CD14-positive monocyte (primary cell): ENCODE measurements at regions not wholly inside any gene's neighbourhood (a gene's known extent, or its start where the extent isn't known, plus 50 kb on each side); places are given as distances from the start of the nearest gene placed in this dataset.

Source experiments
- DNase-seq, 3 donors: peaks; one replicate each; pipeline ENCODE4 v3.0.0-alpha.2; 2011 to 2022
- H2AFZ ChIP-seq: 2 replicates; pipeline ENCODE4 v1.6.0; 2012; ENCODE audit warnings: mild to moderate bottlenecking, low read depth, low read length, inconsistent platforms; ENCODE audit not compliant: insufficient read depth, poor library complexity, severe bottlenecking
- H3K27ac ChIP-seq, 2 donors: 1 replicate in 1 of 2; 2 replicates in 1 of 2; pipeline ENCODE4 v1.5.1; 2012 to 2013; ENCODE audit warnings: low read length in 2 of 2, control low read depth in 1 of 2, inconsistent platforms in 1 of 2, low read depth in 1 of 2, mild to moderate bottlenecking in 1 of 2
- H3K27me3 ChIP-seq, 2 donors: one replicate each; pipeline versions ENCODE4 v1.6.0 to v1.6.1; 2011 to 2013; ENCODE audit warnings: low read length in 2 of 2; ENCODE audit not compliant: control insufficient read depth in 2 of 2, insufficient read depth in 2 of 2
- H3K36me3 ChIP-seq, 2 donors: replicated peaks in 1 of 2; 1 replicate in 1 of 2; 2 replicates in 1 of 2; pipeline versions ENCODE4 v1.5.1 to v1.6.1; 2012 to 2013; ENCODE audit warnings: low read length in 2 of 2, control low read depth in 1 of 2, inconsistent platforms in 1 of 2, mild to moderate bottlenecking in 1 of 2; ENCODE audit not compliant: insufficient read depth in 2 of 2, control insufficient read depth in 1 of 2
- H3K4me1 ChIP-seq, 2 donors: 1 replicate in 1 of 2; 2 replicates in 1 of 2; pipeline versions ENCODE4 v1.5.1 to v1.6.1; 2012 to 2013; ENCODE audit warnings: low read length in 2 of 2, control low read depth in 1 of 2, inconsistent platforms in 1 of 2, mild to moderate bottlenecking in 1 of 2, moderate library complexity in 1 of 2; ENCODE audit not compliant: insufficient read depth in 2 of 2, control insufficient read depth in 1 of 2
- H3K4me2 ChIP-seq: replicated peaks from 2 replicates; pipeline ENCODE3; 2012; ENCODE audit warnings: low read length, moderate library complexity, mild to moderate bottlenecking; ENCODE audit not compliant: poor library complexity, severe bottlenecking; ENCODE audit errors: extremely low read depth
- H3K4me3 ChIP-seq, 3 experiments: fragments of 200-600 bp in 1 of 3; sonication (generic) in 1 of 3; replicated peaks in 1 of 3; 1 replicate in 2 of 3; 2 replicates in 1 of 3; pipeline ENCODE4 v1.5.1; 2011 to 2013; ENCODE audit warnings: low read length in 3 of 3, mild to moderate bottlenecking in 3 of 3, control low read depth in 2 of 3, low read depth in 2 of 3, inconsistent platforms in 1 of 3, moderate library complexity in 1 of 3
- H3K79me2 ChIP-seq: 2 replicates; pipeline ENCODE4 v1.6.0; 2012; ENCODE audit warnings: mild to moderate bottlenecking, control low read depth, inconsistent platforms, low read length, moderate library complexity; ENCODE audit not compliant: insufficient read depth
- H3K9ac ChIP-seq: 2 replicates; pipeline ENCODE4 v1.6.0; 2017; ENCODE audit warnings: low read length, mild to moderate bottlenecking; ENCODE audit not compliant: insufficient read depth, poor library complexity, severe bottlenecking
- H3K9me3 ChIP-seq, 2 donors: replicated peaks in 1 of 2; 1 replicate in 1 of 2; 2 replicates in 1 of 2; pipeline versions ENCODE4 v1.5.1 to v1.6.1; 2012 to 2013; ENCODE audit warnings: low read length in 2 of 2, control low read depth in 1 of 2; ENCODE audit not compliant: control insufficient read depth in 1 of 2, insufficient read depth in 1 of 2
- H4K20me1 ChIP-seq: 2 replicates; pipeline ENCODE4 v1.6.0; 2012; ENCODE audit warnings: mild to moderate bottlenecking, low read length, control low read depth, moderate library complexity; ENCODE audit not compliant: insufficient read depth
- H3K27ac Mint-ChIP-seq, 7 donors: one replicate each; pipeline ENCODE4 v1.8.0; 2020; ENCODE audit warnings: mild to moderate bottlenecking in 7 of 7, mixed read lengths in 7 of 7, moderate library complexity in 6 of 7, inconsistent platforms in 2 of 7
- H3K27me3 Mint-ChIP-seq, 3 donors: one replicate each; pipeline ENCODE4 v1.8.0; 2021 to 2022; ENCODE audit warnings: low read depth in 3 of 3, mild to moderate bottlenecking in 3 of 3, mixed read lengths in 3 of 3, moderate library complexity in 3 of 3, inconsistent platforms in 1 of 3
- H3K36me3 Mint-ChIP-seq, 2 donors: one replicate each; pipeline ENCODE4 v1.8.0; 2020; ENCODE audit warnings: mixed read lengths in 2 of 2, inconsistent platforms in 1 of 2, mild to moderate bottlenecking in 1 of 2
- H3K4me1 Mint-ChIP-seq: one replicate; pipeline ENCODE4 v1.8.0; 2020; ENCODE audit warnings: mild to moderate bottlenecking, mixed read lengths
- H3K4me3 Mint-ChIP-seq, 2 donors: one replicate each; pipeline ENCODE4 v1.8.0; 2020; ENCODE audit warnings: mild to moderate bottlenecking in 2 of 2, mixed read lengths in 2 of 2, moderate library complexity in 1 of 2
- H3K9me3 Mint-ChIP-seq, 7 donors: one replicate each; pipeline ENCODE4 v1.8.0; 2020 to 2022; ENCODE audit warnings: mixed read lengths in 7 of 7, mild to moderate bottlenecking in 6 of 7, moderate library complexity in 6 of 7, inconsistent platforms in 2 of 7
- WGBS: methylation state at CpG from one replicate; pipeline ENCODE4 v1.1.5; 2013; ENCODE audit warnings: missing lambda C conversion rate; ENCODE audit not compliant: insufficient coverage; 5-methylcytosine and 5-hydroxymethylcytosine counted together
- intact Hi-C, 2 donors: fragments of 100-400 bp; cut with micrococcal nuclease; formaldehyde crosslinking; loops; one replicate each; pipeline versions ENCODE4 v1.15.0 to v1.15.1; 2023
- TF ChIP-seq, protein P1 (sequence below): fragments of 200-600 bp; IDR thresholded peaks from one replicate; pipeline ENCODE4 v1.8.0; 2022; ENCODE audit warnings: antibody characterized with exemption, mild to moderate bottlenecking

DNA sequence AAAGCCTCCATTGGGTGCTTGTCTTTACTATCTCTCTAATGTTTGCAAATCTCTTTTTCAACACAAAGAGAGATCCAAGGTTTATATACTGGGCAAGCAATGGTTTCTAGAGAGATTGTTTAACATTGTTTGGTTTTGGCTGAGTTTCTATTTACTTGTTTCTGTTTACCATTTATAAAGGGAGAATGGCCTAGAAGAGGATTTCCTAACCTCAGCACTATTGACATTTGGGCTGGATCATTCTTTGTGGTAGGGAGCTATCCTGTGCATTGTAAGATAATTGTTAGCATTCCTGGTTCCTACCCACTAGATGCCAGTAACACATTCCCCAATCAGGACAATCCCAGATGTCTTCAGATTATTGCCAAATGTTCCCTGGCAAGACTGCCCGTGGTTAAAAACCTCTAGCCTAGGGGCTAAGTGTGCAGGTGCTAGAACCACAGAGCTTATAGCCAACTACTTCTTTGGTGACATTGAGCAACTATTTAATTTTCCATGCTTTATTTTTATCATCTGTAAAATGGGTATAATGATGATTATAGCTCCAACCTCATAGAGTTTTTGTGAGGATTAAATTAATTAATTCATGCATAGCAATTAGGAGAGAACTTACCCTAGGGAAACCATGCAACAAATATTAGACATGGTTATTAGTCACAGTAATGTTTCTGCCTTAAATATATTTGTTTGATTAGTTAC lies 413.9 kb upstream of the MAF start:
- no peaks in the 10 kb centered on the region for H3K79me2 ChIP-seq
- Mint-ChIP-seq H3K36me3 (no peaks in the 10 kb centered on the region), H3K27me3 (no peaks in the 10 kb centered on the region), H3K27ac (no peak overlapping the region), H3K4me3 (no peak overlapping the region), H3K9me3 (peaks cover 0 to 5% (median 3%) of the 10 kb centered on the region in 7 donors), H3K4me1 (no peaks in the 10 kb centered on the region)
- no peak overlapping the region for H3K9ac ChIP-seq
- H3K4me3 ChIP-seq = no peak overlapping the region
- no peaks in the 10 kb centered on the region for H3K36me3 ChIP-seq
- intact Hi-C loops = no loop called here
- H3K4me1 ChIP-seq = no peaks in the 10 kb centered on the region
- no peak overlapping the region for H2AFZ ChIP-seq
- no peaks in the 10 kb centered on the region for H3K27me3 ChIP-seq
- TF ChIP-seq, protein P1, sequence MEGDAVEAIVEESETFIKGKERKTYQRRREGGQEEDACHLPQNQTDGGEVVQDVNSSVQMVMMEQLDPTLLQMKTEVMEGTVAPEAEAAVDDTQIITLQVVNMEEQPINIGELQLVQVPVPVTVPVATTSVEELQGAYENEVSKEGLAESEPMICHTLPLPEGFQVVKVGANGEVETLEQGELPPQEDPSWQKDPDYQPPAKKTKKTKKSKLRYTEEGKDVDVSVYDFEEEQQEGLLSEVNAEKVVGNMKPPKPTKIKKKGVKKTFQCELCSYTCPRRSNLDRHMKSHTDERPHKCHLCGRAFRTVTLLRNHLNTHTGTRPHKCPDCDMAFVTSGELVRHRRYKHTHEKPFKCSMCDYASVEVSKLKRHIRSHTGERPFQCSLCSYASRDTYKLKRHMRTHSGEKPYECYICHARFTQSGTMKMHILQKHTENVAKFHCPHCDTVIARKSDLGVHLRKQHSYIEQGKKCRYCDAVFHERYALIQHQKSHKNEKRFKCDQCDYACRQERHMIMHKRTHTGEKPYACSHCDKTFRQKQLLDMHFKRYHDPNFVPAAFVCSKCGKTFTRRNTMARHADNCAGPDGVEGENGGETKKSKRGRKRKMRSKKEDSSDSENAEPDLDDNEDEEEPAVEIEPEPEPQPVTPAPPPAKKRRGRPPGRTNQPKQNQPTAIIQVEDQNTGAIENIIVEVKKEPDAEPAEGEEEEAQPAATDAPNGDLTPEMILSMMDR = no peak
- no peak overlapping the region for H3K27ac ChIP-seq
- no peak overlapping the region for H3K4me2 ChIP-seq
- WGBS = 71% methylated on average over 1 of the region's 1 CpG
- H3K9me3 ChIP-seq = no peaks in the 10 kb centered on the region
- DNase-seq = no peak
- H4K20me1 ChIP-seq = no peaks in the 10 kb centered on the region

DNA sequence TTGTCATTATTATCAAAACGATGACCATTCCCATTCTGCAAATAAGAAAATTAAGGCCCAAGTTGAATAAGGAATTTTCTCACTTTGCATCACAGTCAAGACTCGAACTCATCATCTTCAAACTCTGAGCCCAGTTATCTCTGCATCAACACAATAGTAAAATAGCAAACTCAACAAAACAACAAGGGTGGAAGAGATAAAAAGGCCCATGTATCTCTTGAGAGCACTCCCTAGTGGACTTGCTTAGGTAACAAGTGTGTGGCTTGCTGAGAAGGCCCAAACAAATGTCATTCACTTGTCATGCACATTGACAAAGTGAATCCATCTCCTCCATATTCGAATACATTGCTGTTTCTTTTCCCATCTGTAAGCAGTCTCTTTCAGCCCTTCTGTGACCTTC lies 412.0 kb upstream of the MAF start:
- H3K4me2 ChIP-seq = no peak overlapping the region
- H2AFZ ChIP-seq = no peak overlapping the region
- H3K4me3 ChIP-seq = no peak overlapping the region
- no peak overlapping the region for H3K9ac ChIP-seq
- intact Hi-C loops = no loop called here
- Mint-ChIP-seq H3K27ac (no peak overlapping the region), H3K27me3 (no peaks in the 10 kb centered on the region), H3K4me3 (no peak overlapping the region), H3K9me3 (peaks cover 0 to 10% (median 3%) of the 10 kb centered on the region in 7 donors), H3K36me3 (no peaks in the 10 kb centered on the region), H3K4me1 (no peaks in the 10 kb centered on the region)
- H3K36me3 ChIP-seq = no peaks in the 10 kb centered on the region
- no peak overlapping the region for H3K27ac ChIP-seq
- H3K27me3 ChIP-seq = no peaks in the 10 kb centered on the region
- TF ChIP-seq, protein P1 = no peak
- no peaks in the 10 kb centered on the region for H3K9me3 ChIP-seq
- no peak for DNase-seq
- no peaks in the 10 kb centered on the region for H3K4me1 ChIP-seq
- H4K20me1 ChIP-seq = no peaks in the 10 kb centered on the region
- 95% methylated on average over 2 of the region's 3 CpGs for WGBS
- no peaks in the 10 kb centered on the region for H3K79me2 ChIP-seq
